Suppressor macrophage treated with lipopolysaccharide for 1 hour (primary cell): ENCODE measurements at regions not wholly inside any gene's neighbourhood (a gene's known extent, or its start where the extent isn't known, plus 50 kb on each side); places are given as distances from the start of the nearest gene placed in this dataset.
"Not testable (repeated sequence)": the region's sequence is repeated elsewhere in the genome, so short reads cannot be mapped to it uniquely, and the experiment has no call there.

Experiments used
- DNase-seq, 3 donors: peaks; one replicate each; pipeline ENCODE4 v3.0.0-alpha.2; 2020 to 2022

GRCh38 chr14:101251812-101252442, 309.4 kb upstream of the DIO3 start:
- DNase-seq = no peak

GRCh38 chr14:101252443-101253214, 308.7 kb upstream of the DIO3 start:
- no peak for DNase-seq

GRCh38 chr14:101253948-101254347, 307.3 kb upstream of the DIO3 start:
- no peak for DNase-seq

GRCh38 chr14:101254805-101255764, 306.2 kb upstream of the DIO3 start:
- no peak for DNase-seq

GRCh38 chr14:101255765-101256125, 305.6 kb upstream of the DIO3 start:
- no peak for DNase-seq

- DNase-seq = no peak
These were observed 305.0 kb upstream of the DIO3 start for GRCh38 chr14:101256266-101256665.

GRCh38 chr14:101257551-101257950, 303.7 kb upstream of the DIO3 start:
- no peak for DNase-seq

GRCh38 chr14:101259748-101260147, 301.5 kb upstream of the DIO3 start:
- DNase-seq = no peak

- DNase-seq = not testable (repeated sequence)
These were observed 294.9 kb upstream of the DIO3 start for GRCh38 chr14:101266441-101266840.

- DNase-seq = no peak
These were observed 288.2 kb upstream of the DIO3 start for GRCh38 chr14:101273091-101273490.

- DNase-seq = no peak
These were observed 284.8 kb upstream of the DIO3 start for GRCh38 chr14:101276309-101277091.

GRCh38 chr14:101282418-101282817, 278.9 kb upstream of the DIO3 start:
- DNase-seq = no peak

- DNase-seq = no peak
These were observed 276.6 kb upstream of the DIO3 start for GRCh38 chr14:101284711-101285110.

GRCh38 chr14:101286271-101287018, 274.9 kb upstream of the DIO3 start:
- no peak for DNase-seq

GRCh38 chr14:101288436-101289229, 272.7 kb upstream of the DIO3 start:
- no peak for DNase-seq

GRCh38 chr14:101289230-101289690, 272.0 kb upstream of the DIO3 start:
- no peak for DNase-seq

- no peak for DNase-seq
These were observed 271.4 kb upstream of the DIO3 start for GRCh38 chr14:101289911-101290310.

- DNase-seq = no peak
These were observed 270.7 kb upstream of the DIO3 start for GRCh38 chr14:101290611-101291010.

- DNase-seq = no peak
These were observed 269.9 kb upstream of the DIO3 start for GRCh38 chr14:101291390-101291789.

GRCh38 chr14:101292448-101292847, 268.8 kb upstream of the DIO3 start:
- no peak for DNase-seq

- DNase-seq = no peak
These were observed 267.7 kb upstream of the DIO3 start for GRCh38 chr14:101293605-101294004.
